ENCODE measurements at regions not wholly inside any gene's neighbourhood (a gene's known extent, or its start where the extent isn't known, plus 50 kb on each side); places are given as distances from the start of the nearest gene placed in this dataset.
A peak's percentile ranks its signal among the peaks of the same experiment; 100 is the strongest.

DNA sequence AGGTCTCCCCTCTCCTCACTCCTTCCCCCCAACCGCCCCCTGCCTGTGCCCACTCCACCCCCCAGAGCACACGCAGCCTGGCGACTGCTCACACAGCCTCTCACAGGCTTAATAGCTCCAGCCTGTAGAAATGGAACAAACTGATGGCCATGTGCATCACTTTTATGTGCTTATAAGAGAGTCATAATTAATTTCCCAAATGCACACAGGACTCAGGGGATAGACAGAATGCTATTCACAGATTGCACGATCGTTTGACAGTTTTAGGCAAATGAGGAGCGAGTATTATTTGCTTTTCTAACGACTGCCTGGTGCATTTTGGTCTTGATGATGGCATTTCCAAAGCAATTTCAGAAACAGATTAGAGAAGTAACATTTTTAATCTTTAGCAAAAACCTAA, 97.7 kb upstream of the VSTM2B start:
- 96% methylated on average over 3 of the region's 7 CpGs for WGBS (ENCODE audit: insufficient coverage)
- DNase-seq = no peak
- Histone ChIP-seq H3K9me3 (ENCODE audit: control extremely low read depth in 1 of 5, control insufficient read depth in 4 of 5, insufficient read depth in 2 of 5, low read depth in 1 of 5, low read length in 4 of 5) (peaks cover 0 to 3% (median 0%) of the 10 kb centered on the region in 5 experiments), H3K4me3 (ENCODE audit: control insufficient read depth in 1 of 7, extremely low read depth in 1 of 7, insufficient read depth in 4 of 7, low read depth in 2 of 7, low read length in 6 of 7) (no peak overlapping the region), H3K27ac (ENCODE audit: insufficient read depth in 1 of 2, low read depth in 1 of 2, low read length in 2 of 2, poor library complexity in 1 of 2, severe bottlenecking in 2 of 2) (no peak overlapping the region), H3K27me3 (replicated peaks in 2 of 5; ENCODE audit: control insufficient read depth in 4 of 5, insufficient read depth in 5 of 5, low read length in 4 of 5) (no peaks in the 10 kb centered on the region), H3K36me3 (ENCODE audit: control insufficient read depth in 4 of 4, insufficient read depth in 4 of 4, low read length in 3 of 4) (no peaks in the 10 kb centered on the region), H3K4me1 (ENCODE audit: control extremely low read depth in 1 of 4, control insufficient read depth in 4 of 4, insufficient read depth in 4 of 4, low read length in 3 of 4) (no peaks in the 10 kb centered on the region)
- ChIA-PET CTCF (no interaction called here), POLR2A (no interaction called here)

DNA sequence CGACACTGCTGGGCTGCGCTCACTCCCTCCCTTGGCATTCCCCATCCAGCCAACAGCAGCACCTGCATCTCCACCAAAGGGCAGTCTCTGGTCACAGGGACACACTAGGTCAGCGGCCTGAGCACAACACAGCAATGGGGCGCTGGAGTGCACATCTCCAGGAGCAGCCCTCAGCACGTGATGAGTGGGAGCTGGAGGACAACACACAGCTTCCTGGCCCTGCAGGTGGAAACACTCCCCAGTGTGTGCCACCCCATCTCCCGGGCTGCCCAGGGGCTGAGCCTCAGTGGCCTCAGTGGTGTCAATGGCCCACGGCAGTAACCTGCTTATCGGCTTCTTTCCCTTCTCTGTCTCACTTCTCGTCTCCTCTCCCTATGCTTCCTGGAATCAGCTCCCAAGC, 96.8 kb upstream of the VSTM2B start:
- WGBS (ENCODE audit: insufficient coverage) = 92% methylated on average over 7 of the region's 9 CpGs
- Histone ChIP-seq H3K4me3 (ENCODE audit: control insufficient read depth in 1 of 7, extremely low read depth in 1 of 7, insufficient read depth in 4 of 7, low read depth in 2 of 7, low read length in 6 of 7) (no peak overlapping the region), H3K27me3 (replicated peaks in 2 of 5; ENCODE audit: control insufficient read depth in 4 of 5, insufficient read depth in 5 of 5, low read length in 4 of 5) (no peaks in the 10 kb centered on the region), H3K4me1 (ENCODE audit: control extremely low read depth in 1 of 4, control insufficient read depth in 4 of 4, insufficient read depth in 4 of 4, low read length in 3 of 4) (no peaks in the 10 kb centered on the region), H3K9me3 (ENCODE audit: control extremely low read depth in 1 of 5, control insufficient read depth in 4 of 5, insufficient read depth in 2 of 5, low read depth in 1 of 5, low read length in 4 of 5) (peaks cover 0 to 3% (median 0%) of the 10 kb centered on the region in 5 experiments), H3K27ac (ENCODE audit: insufficient read depth in 1 of 2, low read depth in 1 of 2, low read length in 2 of 2, poor library complexity in 1 of 2, severe bottlenecking in 2 of 2) (no peak overlapping the region), H3K36me3 (ENCODE audit: control insufficient read depth in 4 of 4, insufficient read depth in 4 of 4, low read length in 3 of 4) (no peaks in the 10 kb centered on the region)
- CTCF ChIA-PET = no interaction called here
- POLR2A ChIA-PET = no interaction called here
- DNase-seq = no peak

DNA sequence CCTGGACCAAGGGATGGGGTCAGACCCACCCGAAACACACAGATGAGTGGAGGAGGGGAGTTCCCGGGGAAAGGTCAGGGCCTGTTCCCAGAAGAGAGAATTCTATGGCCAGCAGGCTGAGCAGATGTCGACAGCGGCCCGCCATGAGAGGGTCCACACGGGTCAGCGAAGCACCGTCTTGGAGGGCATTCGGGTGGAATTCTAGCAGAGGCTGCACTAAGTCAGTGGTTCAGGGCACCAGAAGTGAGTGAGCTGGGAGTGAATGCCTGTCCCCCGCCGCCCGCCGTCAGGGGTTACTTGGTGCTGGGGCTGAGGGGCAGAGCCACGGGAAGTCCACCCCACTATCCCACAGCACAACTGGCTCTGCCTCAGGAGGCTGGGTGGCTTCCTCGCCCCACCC, 96.2 kb upstream of the VSTM2B start:
- 92% methylated on average over 11 of the region's 15 CpGs for WGBS (ENCODE audit: insufficient coverage)
- Histone ChIP-seq H3K9me3 (ENCODE audit: control extremely low read depth in 1 of 5, control insufficient read depth in 4 of 5, insufficient read depth in 2 of 5, low read depth in 1 of 5, low read length in 4 of 5) (peaks cover 0 to 3% (median 0%) of the 10 kb centered on the region in 5 experiments), H3K27me3 (replicated peaks in 2 of 5; ENCODE audit: control insufficient read depth in 4 of 5, insufficient read depth in 5 of 5, low read length in 4 of 5) (no peaks in the 10 kb centered on the region), H3K27ac (ENCODE audit: insufficient read depth in 1 of 2, low read depth in 1 of 2, low read length in 2 of 2, poor library complexity in 1 of 2, severe bottlenecking in 2 of 2) (no peak overlapping the region), H3K36me3 (ENCODE audit: control insufficient read depth in 4 of 4, insufficient read depth in 4 of 4, low read length in 3 of 4) (no peaks in the 10 kb centered on the region), H3K4me1 (ENCODE audit: control extremely low read depth in 1 of 4, control insufficient read depth in 4 of 4, insufficient read depth in 4 of 4, low read length in 3 of 4) (no peaks in the 10 kb centered on the region), H3K4me3 (ENCODE audit: control insufficient read depth in 1 of 7, extremely low read depth in 1 of 7, insufficient read depth in 4 of 7, low read depth in 2 of 7, low read length in 6 of 7) (no peak overlapping the region)
- POLR2A ChIA-PET = no interaction called here
- CTCF ChIA-PET = no interaction called here
- no peak for DNase-seq

DNA sequence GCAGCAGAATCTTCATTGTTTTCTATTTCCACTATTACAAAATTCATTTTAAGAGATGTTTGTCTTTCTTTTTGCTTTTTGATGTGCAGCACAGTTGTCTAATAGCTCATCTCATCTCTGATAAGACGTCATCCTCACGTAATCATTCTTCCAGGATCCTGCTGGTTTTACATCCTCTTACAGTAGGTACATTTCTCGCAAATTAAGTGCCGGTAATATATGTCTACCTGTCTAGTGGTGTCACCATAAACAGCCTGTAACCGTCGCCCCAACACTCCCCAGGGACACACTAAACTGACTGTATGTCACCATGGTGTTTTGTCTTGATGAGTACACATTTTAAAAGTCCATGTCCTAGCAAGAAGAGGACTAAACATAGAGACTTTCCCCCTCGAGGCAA, 94.5 kb upstream of the VSTM2B start:
- Histone ChIP-seq H3K36me3 (ENCODE audit: control insufficient read depth in 4 of 4, insufficient read depth in 4 of 4, low read length in 3 of 4) (no peaks in the 10 kb centered on the region), H3K9me3 (ENCODE audit: control extremely low read depth in 1 of 5, control insufficient read depth in 4 of 5, insufficient read depth in 2 of 5, low read depth in 1 of 5, low read length in 4 of 5) (no peaks in the 10 kb centered on the region), H3K4me3 (ENCODE audit: control insufficient read depth in 1 of 7, extremely low read depth in 1 of 7, insufficient read depth in 4 of 7, low read depth in 2 of 7, low read length in 6 of 7) (no peak overlapping the region), H3K27me3 (replicated peaks in 2 of 5; ENCODE audit: control insufficient read depth in 4 of 5, insufficient read depth in 5 of 5, low read length in 4 of 5) (no peaks in the 10 kb centered on the region), H3K27ac (ENCODE audit: insufficient read depth in 1 of 2, low read depth in 1 of 2, low read length in 2 of 2, poor library complexity in 1 of 2, severe bottlenecking in 2 of 2) (no peak overlapping the region), H3K4me1 (ENCODE audit: control extremely low read depth in 1 of 4, control insufficient read depth in 4 of 4, insufficient read depth in 4 of 4, low read length in 3 of 4) (no peaks in the 10 kb centered on the region)
- 95% methylated on average over 5 of the region's 7 CpGs for WGBS (ENCODE audit: insufficient coverage)
- ChIA-PET POLR2A (no interaction called here), CTCF (no interaction called here)
- DNase-seq = no peak

DNA sequence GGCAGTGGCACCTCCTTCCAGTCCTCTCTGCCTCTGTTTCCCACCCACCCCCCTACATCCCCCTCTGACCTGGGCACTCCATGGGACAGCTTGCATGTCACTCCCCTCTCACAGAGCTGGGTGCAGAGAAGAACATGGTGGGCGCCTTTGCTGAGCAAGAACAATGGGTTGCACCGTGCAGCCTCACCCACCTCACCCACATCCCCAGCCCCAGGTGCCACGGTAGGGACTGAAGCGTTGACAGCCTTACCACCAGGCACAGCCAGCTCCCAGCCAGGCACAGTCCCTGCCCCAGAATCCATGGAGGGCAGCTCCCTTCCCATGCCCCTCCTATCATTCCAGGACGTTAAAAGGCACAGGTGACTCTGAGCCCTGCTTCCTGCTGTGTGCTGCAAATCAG, 93.1 kb upstream of the VSTM2B start:
- 81% methylated on average over 3 of the region's 5 CpGs for WGBS (ENCODE audit: insufficient coverage)
- POLR2A ChIA-PET = no interaction called here
- H3K27ac ChIP-seq (ENCODE audit: insufficient read depth in 1 of 2, low read depth in 1 of 2, low read length in 2 of 2, poor library complexity in 1 of 2, severe bottlenecking in 2 of 2) = no peak overlapping the region
- no peaks in the 10 kb centered on the region for H3K9me3 ChIP-seq (ENCODE audit: control extremely low read depth in 1 of 5, control insufficient read depth in 4 of 5, insufficient read depth in 2 of 5, low read depth in 1 of 5, low read length in 4 of 5)
- CTCF ChIA-PET = no interaction called here
- DNase-seq = no peak
- no peaks in the 10 kb centered on the region for H3K4me1 ChIP-seq (ENCODE audit: control extremely low read depth in 1 of 4, control insufficient read depth in 4 of 4, insufficient read depth in 4 of 4, low read length in 3 of 4)
- no peaks in the 10 kb centered on the region for H3K36me3 ChIP-seq (ENCODE audit: control insufficient read depth in 4 of 4, insufficient read depth in 4 of 4, low read length in 3 of 4)
- no peaks in the 10 kb centered on the region for H3K27me3 ChIP-seq (replicated peaks in 2 of 5; ENCODE audit: control insufficient read depth in 4 of 5, insufficient read depth in 5 of 5, low read length in 4 of 5)
- no peak overlapping the region for H3K4me3 ChIP-seq (ENCODE audit: control insufficient read depth in 1 of 7, extremely low read depth in 1 of 7, insufficient read depth in 4 of 7, low read depth in 2 of 7, low read length in 6 of 7)

DNA sequence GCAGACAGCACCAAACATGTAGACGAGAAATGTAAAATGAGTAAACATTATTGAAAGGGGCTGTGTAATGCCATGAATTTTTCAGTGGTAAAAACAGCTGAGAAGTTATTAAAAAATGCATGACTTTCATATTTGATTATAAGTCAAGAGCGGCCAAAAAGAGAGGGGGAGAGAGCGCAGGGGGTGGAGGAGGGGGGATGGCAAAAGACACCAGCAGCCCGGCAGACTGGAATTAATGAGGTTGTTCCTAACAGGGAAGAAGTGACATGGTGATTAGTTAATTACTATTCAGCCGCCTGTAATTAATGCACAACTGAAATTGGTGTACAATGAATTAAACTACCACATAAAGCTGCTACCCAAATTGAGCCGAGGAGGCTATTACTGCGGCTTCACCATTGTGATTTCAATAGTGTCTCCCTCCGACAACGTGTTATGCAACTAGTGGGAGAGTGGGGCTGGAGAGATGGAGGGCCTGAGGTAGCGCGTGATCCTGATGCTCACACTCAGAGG, 89.1 kb upstream of the VSTM2B start:
- 88% methylated on average over 9 of the region's 11 CpGs for WGBS (ENCODE audit: insufficient coverage)
- no peaks in the 10 kb centered on the region for H3K4me1 ChIP-seq (ENCODE audit: control extremely low read depth in 1 of 4, control insufficient read depth in 4 of 4, insufficient read depth in 4 of 4, low read length in 3 of 4)
- no peaks in the 10 kb centered on the region for H3K27me3 ChIP-seq (replicated peaks in 2 of 5; ENCODE audit: control insufficient read depth in 4 of 5, insufficient read depth in 5 of 5, low read length in 4 of 5)
- no peaks in the 10 kb centered on the region for H3K36me3 ChIP-seq (ENCODE audit: control insufficient read depth in 4 of 4, insufficient read depth in 4 of 4, low read length in 3 of 4)
- DNase-seq = no peak
- CTCF ChIA-PET = no interaction called here
- POLR2A ChIA-PET = no interaction called here
- H3K9me3 ChIP-seq (ENCODE audit: control extremely low read depth in 1 of 5, control insufficient read depth in 4 of 5, insufficient read depth in 2 of 5, low read depth in 1 of 5, low read length in 4 of 5) = peaks cover 0 to 12% (median 0%) of the 10 kb centered on the region in 5 experiments
- H3K4me3 ChIP-seq (ENCODE audit: control insufficient read depth in 1 of 7, extremely low read depth in 1 of 7, insufficient read depth in 4 of 7, low read depth in 2 of 7, low read length in 6 of 7) = no peak overlapping the region
- H3K27ac ChIP-seq (ENCODE audit: insufficient read depth in 1 of 2, low read depth in 1 of 2, low read length in 2 of 2, poor library complexity in 1 of 2, severe bottlenecking in 2 of 2) = no peak overlapping the region

DNA sequence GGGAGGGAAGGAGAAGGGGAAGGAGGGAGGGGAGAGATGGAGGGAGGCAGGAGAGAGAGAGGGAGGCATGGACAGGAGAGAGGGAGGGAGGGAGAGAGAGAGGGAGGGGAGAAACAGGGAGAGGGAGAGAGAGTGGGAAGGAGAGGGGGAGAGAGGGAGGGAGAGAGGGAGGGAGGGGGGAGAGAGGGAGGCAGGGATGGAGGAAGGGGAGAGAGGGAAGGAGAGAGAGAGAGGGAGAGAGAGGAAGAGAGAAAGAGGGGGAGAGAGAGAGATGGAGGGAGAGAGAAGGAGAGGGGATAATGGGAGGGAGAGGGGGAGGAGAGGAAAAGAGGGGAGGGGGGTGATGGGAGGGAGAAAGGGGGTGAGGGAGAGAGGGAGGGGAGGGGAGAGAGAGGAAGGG, 86.8 kb upstream of the VSTM2B start:
- peak in 1 of 3 donors; percentile 1 for DNase-seq
- Histone ChIP-seq H3K36me3 (ENCODE audit: control insufficient read depth in 4 of 4, insufficient read depth in 4 of 4, low read length in 3 of 4) (no peaks in the 10 kb centered on the region), H3K4me1 (ENCODE audit: control extremely low read depth in 1 of 4, control insufficient read depth in 4 of 4, insufficient read depth in 4 of 4, low read length in 3 of 4) (no peaks in the 10 kb centered on the region), H3K4me3 (ENCODE audit: control insufficient read depth in 1 of 7, extremely low read depth in 1 of 7, insufficient read depth in 4 of 7, low read depth in 2 of 7, low read length in 6 of 7) (no peak overlapping the region), H3K27ac (ENCODE audit: insufficient read depth in 1 of 2, low read depth in 1 of 2, low read length in 2 of 2, poor library complexity in 1 of 2, severe bottlenecking in 2 of 2) (no peak overlapping the region), H3K9me3 (ENCODE audit: control extremely low read depth in 1 of 5, control insufficient read depth in 4 of 5, insufficient read depth in 2 of 5, low read depth in 1 of 5, low read length in 4 of 5) (peaks cover 0 to 12% (median 0%) of the 10 kb centered on the region in 5 experiments), H3K27me3 (replicated peaks in 2 of 5; ENCODE audit: control insufficient read depth in 4 of 5, insufficient read depth in 5 of 5, low read length in 4 of 5) (no peaks in the 10 kb centered on the region)
- ChIA-PET CTCF (no interaction called here), POLR2A (no interaction called here)

Measured in common myeloid progenitor, CD34-positive (primary cell).